CD4-positive, alpha-beta T cell treated with Interleukin-12 subunit alpha and Interleukin-12 subunit beta, for 1 hour (primary cell): ENCODE measurements at regions not wholly inside any gene's neighbourhood (a gene's known extent, or its start where the extent isn't known, plus 50 kb on each side); places are given as distances from the start of the nearest gene placed in this dataset.

Source experiments
- DNase-seq: peaks from one replicate; pipeline ENCODE4 v3.0.0-alpha.2; 2020

DNA sequence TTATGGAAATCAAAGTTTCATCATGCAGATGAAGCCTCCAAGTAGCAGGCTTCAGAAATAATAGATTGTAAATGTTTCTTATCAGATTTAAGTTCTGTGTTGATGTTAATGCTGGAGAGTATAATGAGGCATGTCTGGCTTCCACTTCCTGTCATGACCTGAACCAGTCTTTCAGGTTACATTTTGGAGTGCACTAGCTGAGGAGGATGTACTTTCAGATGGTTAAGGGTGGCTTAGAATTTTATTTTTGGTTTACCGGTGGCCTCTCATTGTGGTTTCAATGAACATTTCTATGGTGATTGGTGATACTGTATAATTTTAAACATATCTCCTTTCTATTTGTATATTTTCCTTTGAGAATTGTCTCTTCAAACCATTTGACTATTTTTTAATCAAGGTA lies 890.4 kb downstream of the SH3BGRL start:
- peak; percentile 9 for DNase-seq

- DNase-seq = no peak
These were observed 923.2 kb downstream of the SH3BGRL start for GRCh38 chrX:82125103-82125502.

DNA sequence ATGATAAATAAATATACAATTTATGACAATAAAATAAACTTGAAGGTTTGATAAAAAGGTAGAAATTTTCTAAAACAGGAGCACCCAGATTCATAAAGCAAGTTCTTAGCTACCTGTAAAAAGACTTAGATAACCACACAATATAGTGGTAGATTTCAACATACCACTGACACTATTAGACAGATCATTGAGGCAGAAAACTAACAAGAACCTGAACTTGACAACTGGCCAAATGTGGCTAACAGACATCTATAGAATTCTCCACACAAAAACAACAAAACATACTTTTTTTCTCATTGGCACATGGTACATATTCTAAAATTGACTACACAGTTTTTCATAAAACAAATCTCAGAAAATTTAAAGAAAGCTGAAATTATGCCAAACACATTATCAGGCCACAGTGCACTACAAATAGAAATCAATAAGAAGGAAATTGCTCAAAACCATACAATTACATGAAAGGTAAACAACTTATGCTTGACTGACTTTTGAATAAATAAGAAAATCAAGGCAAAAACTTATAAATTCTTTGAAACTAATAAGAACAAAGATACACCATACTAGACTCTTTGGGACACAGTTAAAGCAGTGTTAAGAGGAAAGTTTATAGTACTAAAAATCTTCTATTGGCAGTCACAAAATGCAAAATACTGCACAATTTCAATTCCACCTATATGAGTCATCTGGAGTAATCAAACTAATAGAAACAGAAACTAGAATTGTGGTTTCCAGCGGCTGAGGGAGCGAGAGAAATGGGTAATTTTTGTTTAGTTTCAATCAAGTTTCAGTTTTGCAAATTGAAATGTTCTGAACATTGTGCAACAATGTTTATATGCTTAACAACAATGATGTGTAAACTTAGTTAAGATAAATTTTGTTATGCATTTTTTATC lies 925.6 kb downstream of the SH3BGRL start:
- peak; percentile 36 for DNase-seq

- DNase-seq = peak; percentile 11
These were observed 932.5 kb downstream of the SH3BGRL start for GRCh38 chrX:82134378-82134777.

GRCh38 chrX:82141942-82142341 lies 940.0 kb downstream of the SH3BGRL start:
- peak; percentile 55 for DNase-seq

- DNase-seq = no peak
These were observed 959.3 kb downstream of the SH3BGRL start for GRCh38 chrX:82161195-82161594.

- DNase-seq = no peak
These were observed 961.8 kb downstream of the SH3BGRL start for GRCh38 chrX:82163701-82164100.

- DNase-seq = no peak
These were observed 995.0 kb downstream of the SH3BGRL start for GRCh38 chrX:82196866-82197265.

- DNase-seq = no peak
These were observed 1007.1 kb downstream of the SH3BGRL start for GRCh38 chrX:82208975-82209374.

DNA sequence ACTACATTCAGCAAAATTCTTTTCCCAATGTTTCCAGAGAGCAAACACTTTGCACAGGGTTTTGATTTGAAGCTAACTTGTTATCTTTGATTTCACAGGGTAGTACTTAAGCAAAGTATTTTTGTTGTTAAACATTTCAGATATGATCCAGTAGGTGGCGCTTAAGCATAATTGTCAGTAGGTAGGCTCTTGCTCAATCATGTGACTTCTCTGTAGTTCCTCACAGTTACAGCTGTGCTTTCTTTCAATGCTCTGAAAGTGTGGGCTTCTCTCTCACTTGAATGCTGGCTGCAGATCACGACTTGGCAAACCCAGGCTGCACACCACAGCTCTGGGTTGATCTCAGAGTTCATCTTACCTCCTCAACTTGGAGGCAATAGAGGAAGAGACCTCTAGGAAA lies 1016.5 kb downstream of the SH3BGRL start:
- DNase-seq = peak; percentile 24

- no peak for DNase-seq
These were observed 1017.2 kb downstream of the SH3BGRL start for GRCh38 chrX:82219129-82219528.

DNA sequence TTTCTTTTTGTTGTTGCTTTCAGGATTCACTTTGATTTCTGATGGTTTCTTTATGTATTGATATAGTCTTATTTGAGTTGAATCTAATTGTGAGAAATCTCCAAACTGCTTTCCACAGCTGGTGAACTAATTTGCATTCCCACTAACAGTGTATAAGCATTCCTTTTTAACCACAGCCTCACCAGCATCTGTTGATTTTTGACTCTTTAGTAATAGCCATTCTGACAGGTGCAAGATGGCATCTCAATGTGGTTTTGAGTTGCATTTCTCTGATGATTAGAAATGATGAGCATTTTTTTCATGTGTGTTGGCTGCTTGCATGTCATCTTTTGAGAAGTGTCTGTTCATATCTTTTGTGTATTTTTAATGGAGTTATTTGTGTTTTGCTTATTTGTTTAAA lies 1023.1 kb downstream of the SH3BGRL start:
- DNase-seq = no peak

- DNase-seq = no peak
These were observed 1028.1 kb downstream of the SH3BGRL start for GRCh38 chrX:82230013-82230412.

DNA sequence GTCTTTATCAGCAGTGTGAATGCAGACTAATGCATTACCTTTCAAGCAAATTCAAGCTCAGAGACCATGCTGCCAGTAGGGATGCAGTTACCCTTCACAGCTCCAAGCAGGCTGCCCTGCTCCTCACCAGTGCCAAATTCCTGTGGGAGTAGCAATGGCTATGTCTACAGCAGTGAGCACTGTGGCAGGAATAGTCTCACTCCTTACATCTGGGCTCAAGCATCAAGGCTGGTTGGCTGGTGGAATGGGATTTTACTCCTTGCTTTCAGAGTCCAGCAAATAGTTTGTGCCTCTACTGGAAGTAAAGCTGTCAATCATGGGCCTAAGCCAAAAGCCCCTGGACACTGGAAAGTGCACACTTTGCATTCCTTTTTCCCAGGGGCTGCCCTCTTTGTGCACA lies 1030.8 kb downstream of the SH3BGRL start:
- DNase-seq = no peak

DNA sequence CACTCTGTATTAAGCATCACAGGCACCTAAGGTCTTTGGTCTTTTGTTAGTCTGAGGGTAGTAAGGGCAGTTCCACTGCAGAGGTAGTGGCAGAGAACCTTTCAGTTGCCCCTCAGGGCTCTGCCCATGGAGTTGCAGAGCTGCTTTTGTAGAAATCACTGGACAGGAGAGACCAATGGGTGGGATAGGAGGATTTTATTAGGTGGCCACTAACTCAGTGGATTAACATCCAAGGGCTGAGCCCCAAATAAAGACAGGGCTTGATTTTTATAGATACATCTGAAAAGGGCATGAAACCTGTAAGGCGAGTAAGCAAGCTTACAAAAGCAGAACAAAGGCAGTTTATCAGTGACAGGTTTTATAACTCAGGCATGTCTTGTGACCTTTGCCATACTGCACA lies 1035.4 kb downstream of the SH3BGRL start:
- DNase-seq = no peak
